ENCODE measurements at regions not wholly inside any gene's neighbourhood (a gene's known extent, or its start where the extent isn't known, plus 50 kb on each side); places are given as distances from the start of the nearest gene placed in this dataset.

DNA sequence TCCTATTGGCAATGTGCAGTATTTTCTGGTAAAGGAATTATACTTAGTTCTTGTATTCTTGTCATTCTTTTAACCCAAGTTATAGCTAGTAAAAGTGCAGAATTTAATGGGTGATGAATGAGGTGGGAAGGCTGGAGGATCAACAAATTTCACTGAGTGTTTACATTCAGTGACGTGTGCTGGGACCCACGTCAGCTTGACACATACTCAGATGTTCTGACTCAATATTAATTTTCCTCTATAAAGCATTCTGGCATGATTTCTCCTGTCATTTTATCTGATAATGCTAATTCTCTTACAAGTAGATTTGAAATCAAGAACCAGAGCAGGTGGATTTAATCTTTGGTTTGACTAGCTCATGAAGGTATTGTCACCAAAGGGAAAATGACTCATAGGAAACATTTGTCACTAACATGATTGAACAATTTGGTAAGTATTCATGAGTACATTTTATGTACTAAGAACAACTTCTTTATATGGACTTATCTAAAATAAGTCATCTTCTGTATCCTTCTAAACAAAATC lies 71.0 kb upstream of the SYNPR start:
- H3K9me3 ChIP-seq = no peaks in the 10 kb centered on the region
- ChIA-PET POLR2A (no interaction called here), CTCF (interaction anchor here (0.8 to 2.0 kb wide), 4 partner anchors 13 to 584 kb away, joined by 3 to 5 read pairs (median 4); no protein-coding TSS in a partner anchor)
- no peaks in the 10 kb centered on the region for H3K27me3 ChIP-seq (ENCODE audit: insufficient read depth)
- H4K20me1 ChIP-seq (ENCODE audit: insufficient read depth) = no peaks in the 10 kb centered on the region
- H3K9ac ChIP-seq = no peak overlapping the region
- H3K4me2 ChIP-seq = no peak overlapping the region
- DNase-seq = no peak
- no peak overlapping the region for H3K4me3 ChIP-seq (ENCODE audit: low read depth in 2 of 2, low read length in 1 of 2)
- no peaks in the 10 kb centered on the region for H3K79me2 ChIP-seq (ENCODE audit: insufficient read depth)
- H2AFZ ChIP-seq (ENCODE audit: low read depth) = no peak overlapping the region
- WGBS (ENCODE audit: low lambda C conversion rate) = 47% methylated on average over 2 of the region's 2 CpGs
- TF ChIP-seq EZH2phosphoT487 (IDR thresholded peaks at IDR 0.05; ENCODE audit: borderline replicate concordance, low read depth) = no peak
- TF ChIP-seq RCOR1 (IDR thresholded peaks at IDR 0.05; ENCODE audit: low read length) = no peak
- TF ChIP-seq EP300 (IDR thresholded peaks at IDR 0.05; ENCODE audit: borderline replicate concordance in 1 of 2, low read depth in 1 of 2, low read length in 1 of 2) = no peak
- TF ChIP-seq RFX5 (IDR thresholded peaks at IDR 0.05; ENCODE audit: low read length) = no peak
- TF ChIP-seq ELF1 (IDR thresholded peaks at IDR 0.05) = no peak
- TF ChIP-seq CHD2 (IDR thresholded peaks at IDR 0.05; ENCODE audit: low read length, partially characterized antibody) = no peak
- no peak for TF ChIP-seq FOXM1 (IDR thresholded peaks at IDR 0.05; ENCODE audit: low read depth)
- TF ChIP-seq TCF12 (IDR thresholded peaks at IDR 0.05) = no peak
- TF ChIP-seq NFIC (IDR thresholded peaks at IDR 0.05; ENCODE audit: borderline replicate concordance) = no peak
- no peak for TF ChIP-seq POLR2AphosphoS5 (IDR thresholded peaks at IDR 0.05; ENCODE audit: low read depth, low read length)
- TF ChIP-seq GATA2 (CRISPR knock-in tag; IDR thresholded peaks at IDR 0.05) = no peak
- TF ChIP-seq, protein P1, sequence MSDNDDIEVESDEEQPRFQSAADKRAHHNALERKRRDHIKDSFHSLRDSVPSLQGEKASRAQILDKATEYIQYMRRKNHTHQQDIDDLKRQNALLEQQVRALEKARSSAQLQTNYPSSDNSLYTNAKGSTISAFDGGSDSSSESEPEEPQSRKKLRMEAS (IDR thresholded peaks at IDR 0.05; ENCODE audit: low read depth) = no peak
- TF ChIP-seq FOXJ3 (CRISPR knock-in tag; IDR thresholded peaks at IDR 0.05) = no peak
- TF ChIP-seq MXI1 (IDR thresholded peaks at IDR 0.05; ENCODE audit: low read depth, low read length) = no peak
- TF ChIP-seq GABPA (IDR thresholded peaks at IDR 0.05; ENCODE audit: low read depth) = no peak
- no peaks in the 10 kb centered on the region for H3F3A ChIP-seq (replicated peaks; ENCODE audit: insufficient read depth)
- H3K36me3 ChIP-seq (replicated peaks in 1 of 2; ENCODE audit: control insufficient read depth in 1 of 2, insufficient read depth in 2 of 2, low read length in 1 of 2) = no peaks in the 10 kb centered on the region
- H3K4me1 ChIP-seq (ENCODE audit: control insufficient read depth in 1 of 2, insufficient read depth in 2 of 2, low read depth in 1 of 2, low read length in 1 of 2) = no peaks in the 10 kb centered on the region; a peak in 1 of 4 replicates
- H3K9me2 ChIP-seq = no peaks in the 10 kb centered on the region
- H3K27ac ChIP-seq (ENCODE audit: low read depth in 2 of 2, low read length in 1 of 2) = no peak overlapping the region

- Histone ChIP-seq H3K79me2 (ENCODE audit: insufficient read depth) (no peaks in the 10 kb centered on the region), H4K20me1 (ENCODE audit: insufficient read depth) (no peaks in the 10 kb centered on the region), H3K4me1 (ENCODE audit: control insufficient read depth in 1 of 2, insufficient read depth in 2 of 2, low read depth in 1 of 2, low read length in 1 of 2) (no peaks in the 10 kb centered on the region), H3K9me3 (no peaks in the 10 kb centered on the region), H3K27me3 (ENCODE audit: insufficient read depth) (no peaks in the 10 kb centered on the region), H3F3A (replicated peaks; ENCODE audit: insufficient read depth) (no peaks in the 10 kb centered on the region), H3K9ac (no peak overlapping the region), H3K4me3 (ENCODE audit: low read depth in 2 of 2, low read length in 1 of 2) (no peak overlapping the region), H3K27ac (ENCODE audit: low read depth in 2 of 2, low read length in 1 of 2) (no peak overlapping the region), H3K36me3 (replicated peaks in 1 of 2; ENCODE audit: control insufficient read depth in 1 of 2, insufficient read depth in 2 of 2, low read length in 1 of 2) (no peaks in the 10 kb centered on the region), H3K4me2 (no peak overlapping the region), H3K9me2 (no peaks in the 10 kb centered on the region), H2AFZ (ENCODE audit: low read depth) (no peak overlapping the region)
- ChIA-PET POLR2A (no interaction called here), CTCF (interaction anchor here (0.6 to 8.0 kb wide), 21 partner anchors 9 to 640 kb away, joined by 3 to 65 read pairs (median 3); no protein-coding TSS in a partner anchor)
- TF ChIP-seq, protein P1 (IDR thresholded peaks at IDR 0.05; ENCODE audit: low read depth) = no peak
- TF ChIP-seq SIN3A (IDR thresholded peaks at IDR 0.05; ENCODE audit: borderline replicate concordance, low read depth, low read length) = no peak
- 74% methylated on average over 1 of the region's 1 CpG for WGBS (ENCODE audit: low lambda C conversion rate)
- no peak for DNase-seq
Measured at GRCh38 chr3:63228087-63228486, 50.0 kb upstream of the SYNPR start.

Small RNA genes in the stretch of these regions (small RNA-seq; reads per million reads assigned to genes)
- 0 reads per million in 7 experiments for gene UBL5P3

Measured in SK-N-SH (cell line).